ENCODE measurements at regions not wholly inside any gene's neighbourhood (a gene's known extent, or its start where the extent isn't known, plus 50 kb on each side); places are given as distances from the start of the nearest gene placed in this dataset.
"Not testable (repeated sequence)": the region's sequence is repeated elsewhere in the genome, so short reads cannot be mapped to it uniquely, and the experiment has no call there.

- no peak for DNase-seq (ENCODE audit: low read depth)
These were observed 231.2 kb upstream of the USP24 start for GRCh38 chr1:55446351-55446750.

- DNase-seq (ENCODE audit: low read depth), result no peak
These were observed 230.3 kb upstream of the USP24 start for GRCh38 chr1:55445416-55445815.

DNA sequence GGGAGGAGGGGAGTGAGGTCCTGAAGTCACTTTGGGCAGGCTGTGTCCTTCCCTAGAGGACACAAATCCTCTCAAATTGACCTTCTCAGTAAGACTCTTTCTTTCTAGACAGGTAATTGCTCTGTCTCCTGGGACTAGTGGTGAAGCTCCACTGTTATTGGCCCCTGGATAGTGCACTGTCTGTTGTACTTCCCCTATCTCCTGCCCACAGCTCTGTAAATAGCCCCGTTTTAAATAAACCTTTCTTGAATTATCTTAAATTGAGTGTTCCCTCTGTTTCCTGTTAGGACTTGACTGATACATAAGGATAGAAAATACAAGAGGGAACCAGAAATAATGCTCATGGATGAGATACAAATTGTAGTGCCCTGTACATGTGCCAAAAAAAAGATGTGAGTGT lies 229.5 kb upstream of the USP24 start:
- DNase-seq (ENCODE audit: low read depth), result no peak

DNA sequence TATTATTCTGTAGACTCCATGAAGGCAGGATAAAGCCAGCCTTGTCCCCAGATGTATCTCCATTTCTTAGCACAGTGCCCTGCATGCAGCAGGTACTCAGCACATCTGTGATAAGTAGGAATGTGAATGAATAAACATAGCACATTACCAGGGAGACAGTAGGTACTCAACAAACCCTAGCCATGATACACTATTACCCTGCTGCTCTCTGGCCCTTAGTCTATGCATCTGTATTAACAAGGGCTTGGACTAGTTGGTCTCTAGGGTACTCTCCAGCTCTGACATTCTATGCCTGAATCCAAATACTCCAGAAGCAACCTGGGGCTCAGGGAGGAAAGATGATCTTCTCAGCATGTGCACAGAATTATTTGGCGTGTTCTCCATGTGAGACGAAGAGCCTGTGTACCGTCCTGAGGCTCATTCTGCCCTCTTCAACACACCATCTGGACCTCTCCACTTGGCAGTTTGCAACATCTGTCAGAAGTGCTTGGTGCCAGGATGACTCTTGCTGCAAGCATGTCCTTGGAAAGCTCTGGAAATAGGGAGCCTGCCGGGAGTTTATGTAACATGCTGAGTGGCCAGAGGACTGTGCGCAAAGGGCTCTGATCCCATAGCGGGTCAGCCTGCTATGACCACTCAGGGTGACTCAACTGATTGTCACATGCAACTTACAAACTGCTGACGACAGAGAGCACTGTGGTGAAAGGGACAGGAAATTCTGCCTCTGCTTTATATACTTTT lies 228.2 kb upstream of the USP24 start:
- DNase-seq (ENCODE audit: low read depth), result peak; percentile 87

- DNase-seq (ENCODE audit: low read depth), result no peak
These were observed 226.3 kb upstream of the USP24 start for GRCh38 chr1:55441489-55441888.

- DNase-seq (ENCODE audit: low read depth), result no peak
These were observed 222.5 kb upstream of the USP24 start for GRCh38 chr1:55437692-55438091.

DNA sequence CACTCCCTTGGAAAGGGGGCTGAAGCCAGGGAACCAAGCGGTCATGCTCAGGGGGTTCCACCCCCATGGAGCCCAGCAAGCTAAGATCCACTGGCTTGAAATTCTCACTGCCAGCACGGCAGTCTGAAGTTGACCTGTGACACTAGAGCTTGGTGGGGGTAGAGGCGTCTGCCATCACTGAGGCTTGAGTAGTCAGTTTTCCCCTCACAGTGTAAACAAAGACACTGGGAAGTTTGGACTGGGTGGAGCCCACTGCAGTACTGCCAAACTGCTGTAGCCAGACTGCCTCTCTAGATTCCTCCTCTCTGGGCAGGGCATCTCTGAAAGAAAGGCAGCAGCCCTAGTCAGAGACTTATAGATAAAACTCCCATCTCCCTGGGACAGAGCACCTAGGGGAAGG lies 215.6 kb upstream of the USP24 start:
- DNase-seq (ENCODE audit: low read depth), result not testable (repeated sequence)

GRCh38 chr1:55430206-55430605 lies 215.0 kb upstream of the USP24 start:
- not testable (repeated sequence) for DNase-seq (ENCODE audit: low read depth)

DNA sequence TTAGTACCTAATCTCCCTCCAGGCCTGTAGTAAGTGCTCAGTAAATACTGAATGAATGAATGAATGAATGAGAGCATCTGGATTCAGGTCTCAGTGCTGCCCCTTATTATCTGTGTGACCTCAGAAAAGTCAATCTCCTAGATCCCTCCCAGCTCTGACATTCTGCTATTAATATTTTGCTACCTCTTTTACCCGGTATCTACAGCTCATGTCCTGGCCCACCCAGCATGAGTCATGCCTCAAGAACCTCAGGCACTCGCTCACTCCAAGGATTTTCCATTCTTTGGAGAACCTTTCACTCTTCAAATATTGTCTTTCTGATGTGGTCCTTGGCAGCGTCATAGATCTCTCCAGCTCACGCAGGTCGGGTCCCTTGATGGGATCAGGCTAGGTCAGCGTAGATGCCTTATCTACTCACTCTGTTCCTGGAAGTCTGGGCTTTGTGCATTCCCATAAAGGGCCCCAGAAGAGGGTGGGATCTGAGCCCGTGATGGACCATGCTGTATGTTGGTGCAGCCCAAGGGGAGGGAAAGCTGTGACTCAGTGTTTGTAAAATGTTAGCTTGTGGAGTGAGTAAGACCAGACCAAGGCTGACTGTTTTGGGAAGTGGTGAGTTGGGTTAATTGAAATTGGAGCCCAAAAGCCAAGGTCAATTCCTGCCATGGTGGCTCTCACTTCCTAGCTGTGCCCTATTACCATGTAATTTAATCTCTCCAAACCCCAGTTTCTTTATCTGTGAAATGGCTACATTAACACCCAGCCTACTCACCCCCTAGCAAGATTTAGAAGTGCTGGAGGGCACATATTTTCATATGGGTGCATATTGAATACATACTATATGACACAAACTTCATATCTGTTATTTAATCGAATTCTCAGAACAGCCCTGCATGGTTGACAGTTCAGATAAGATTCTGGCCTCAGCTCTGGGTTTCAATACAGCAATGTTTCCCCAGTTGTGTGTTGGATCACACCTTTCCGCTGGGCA lies 214.1 kb upstream of the USP24 start:
- DNase-seq (ENCODE audit: low read depth), result peak; percentile 99

GRCh38 chr1:55428231-55428630 lies 213.1 kb upstream of the USP24 start:
- DNase-seq (ENCODE audit: low read depth), result no peak

- DNase-seq (ENCODE audit: low read depth), result no peak
These were observed 212.4 kb upstream of the USP24 start for GRCh38 chr1:55427606-55428005.

GRCh38 chr1:55426619-55427018 lies 211.5 kb upstream of the USP24 start:
- no peak for DNase-seq (ENCODE audit: low read depth)

GRCh38 chr1:55426156-55426555 lies 211.0 kb upstream of the USP24 start:
- no peak for DNase-seq (ENCODE audit: low read depth)

- DNase-seq (ENCODE audit: low read depth), result no peak
These were observed 210.3 kb upstream of the USP24 start for GRCh38 chr1:55425310-55425930.

DNA sequence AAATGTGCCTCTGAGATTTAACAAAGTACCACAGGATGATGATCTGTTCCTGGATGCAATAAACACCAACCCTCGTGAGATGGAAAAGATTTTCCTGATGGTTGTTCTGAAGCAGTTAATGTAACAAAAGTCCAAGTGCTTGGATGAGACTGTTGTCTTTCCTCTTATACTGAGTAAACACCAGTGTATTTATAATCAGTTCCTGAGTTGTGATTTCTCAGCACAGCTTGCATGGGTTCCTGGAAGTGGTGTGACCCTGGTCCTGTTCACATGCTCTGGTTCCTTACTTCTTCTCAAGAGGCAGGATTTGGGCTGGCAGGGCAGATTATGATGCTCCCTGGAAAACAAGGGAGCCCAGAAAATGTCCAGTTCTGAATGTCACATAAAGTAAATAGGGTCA lies 208.2 kb upstream of the USP24 start:
- DNase-seq (ENCODE audit: low read depth), result no peak

- DNase-seq (ENCODE audit: low read depth), result no peak
These were observed 206.0 kb upstream of the USP24 start for GRCh38 chr1:55420929-55421716.

DNA sequence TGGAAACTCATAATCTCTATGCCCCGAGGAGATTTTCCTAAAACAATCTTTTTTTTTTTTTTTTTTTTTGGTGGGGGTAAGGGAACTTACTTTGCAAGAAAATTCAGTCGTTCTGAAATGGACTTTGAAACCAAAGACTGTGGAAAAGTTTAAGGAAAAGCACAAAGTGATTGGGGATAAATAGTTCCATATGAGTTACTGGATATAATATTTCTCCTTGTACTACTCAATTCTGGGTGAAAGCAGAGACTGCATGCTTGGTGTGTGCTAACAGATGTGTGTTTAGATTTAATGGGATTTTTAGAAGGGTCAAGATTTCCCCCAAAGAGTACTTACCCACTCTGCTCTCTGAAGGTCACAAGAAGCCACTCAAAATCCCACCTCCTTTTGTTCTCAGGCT lies 204.9 kb upstream of the USP24 start:
- no peak for DNase-seq (ENCODE audit: low read depth)

DNA sequence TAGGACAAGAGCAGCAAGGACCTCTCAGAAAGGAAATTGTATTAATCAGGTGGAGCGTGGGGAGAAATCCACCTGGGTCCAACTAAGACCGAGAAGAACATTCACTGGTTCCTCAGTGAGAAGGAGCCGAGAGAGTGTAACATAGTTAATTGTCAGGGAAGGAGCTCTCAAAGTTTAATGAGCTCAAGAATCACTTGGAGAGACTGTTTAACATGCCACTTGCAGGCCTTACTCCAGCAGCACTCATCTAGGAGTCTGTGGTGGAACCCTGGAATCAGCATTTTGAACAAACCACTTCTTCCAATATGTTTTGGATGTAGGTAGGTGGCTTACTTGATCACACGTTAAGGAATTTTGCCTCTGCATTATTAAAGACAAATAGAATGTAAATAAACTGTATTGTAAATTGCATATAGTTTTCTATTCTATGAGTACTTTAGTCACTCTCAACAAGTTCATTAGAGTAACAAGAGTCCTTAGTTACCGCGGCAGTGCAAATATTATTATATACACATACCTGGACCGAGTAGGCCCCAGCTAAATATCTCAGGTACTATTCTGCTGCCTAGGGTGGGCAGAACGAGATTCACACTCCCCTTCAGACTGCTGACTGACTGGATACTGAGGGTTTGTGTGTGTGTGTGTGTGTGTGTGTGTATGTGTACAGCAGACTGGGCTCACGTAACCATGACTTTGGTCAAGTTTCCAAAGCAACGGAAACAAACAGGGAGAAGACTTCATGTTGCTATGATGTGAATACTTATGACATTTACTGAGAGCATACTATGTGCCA lies 203.2 kb upstream of the USP24 start:
- no peak for DNase-seq (ENCODE audit: low read depth)

GRCh38 chr1:55416164-55416842 lies 201.1 kb upstream of the USP24 start:
- DNase-seq (ENCODE audit: low read depth), result no peak

DNA sequence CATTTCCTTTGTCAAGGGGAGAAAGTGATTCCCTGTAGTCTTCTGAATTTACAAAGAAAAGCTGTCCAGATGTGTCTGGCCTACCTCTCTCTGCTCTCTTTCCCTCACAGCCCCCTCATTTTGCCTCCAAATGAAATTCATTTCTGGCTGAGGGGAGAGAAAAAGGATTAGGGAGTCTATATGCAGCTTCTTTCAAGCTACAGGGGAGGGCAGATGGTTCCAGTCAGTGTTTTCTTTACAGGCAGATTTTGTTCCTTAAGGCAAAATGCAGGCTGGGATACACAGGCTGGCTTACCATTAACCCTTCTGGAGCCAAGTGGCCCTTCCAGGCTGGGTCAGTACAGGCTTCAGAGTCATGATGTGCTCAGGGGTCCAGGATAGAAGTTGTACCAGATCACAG lies 198.1 kb upstream of the USP24 start:
- DNase-seq (ENCODE audit: low read depth), result no peak

DNA sequence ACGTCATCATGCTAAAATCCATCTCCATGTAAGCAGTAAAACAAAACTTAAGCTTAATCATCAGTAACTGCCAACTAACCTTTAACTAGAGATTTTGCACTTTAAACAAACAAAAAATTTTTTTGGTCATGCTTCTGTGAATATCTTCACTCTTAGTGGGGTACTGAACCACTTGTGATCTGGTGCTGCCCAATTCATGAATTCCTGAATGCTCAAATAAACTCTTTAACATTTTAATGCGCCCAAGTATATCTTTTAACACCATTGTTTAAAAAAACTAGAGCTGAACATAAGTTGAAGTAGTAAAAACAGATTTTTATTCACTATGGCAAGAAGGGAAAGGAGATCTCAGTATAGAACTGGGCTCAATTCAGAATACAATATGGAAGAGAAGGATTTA lies 196.9 kb upstream of the USP24 start:
- DNase-seq (ENCODE audit: low read depth), result no peak

Data from non-pigmented ciliary epithelial cell (primary cell).